Activated CD4-positive, alpha-beta T cell treated with anti-CD3 and anti-CD28 coated beads for 36 hours (primary cell): ENCODE measurements at regions not wholly inside any gene's neighbourhood (a gene's known extent, or its start where the extent isn't known, plus 50 kb on each side); places are given as distances from the start of the nearest gene placed in this dataset.
"Not testable (repeated sequence)": the region's sequence is repeated elsewhere in the genome, so short reads cannot be mapped to it uniquely, and the experiment has no call there.

ENCODE experiments used
- ATAC-seq: fragments of 200-7000 bp; cut with Tn5 transposase; one replicate; pipeline ENCODE4 v1.10.0; 2021; ENCODE audit warnings: mild to moderate bottlenecking, moderate library complexity
- CTCF ChIA-PET: fragments of 350-600 bp; sonication (Branson Sonifier 250); formaldehyde crosslinking; loops from one replicate; lab custom pipeline; 2021; ENCODE audit warnings: antibody characterized with exemption; lab: Charles Lee
- POLR2A ChIA-PET: fragments of 350-600 bp; sonication (Branson Sonifier 250); formaldehyde crosslinking; loops from one replicate; lab custom pipeline; 2021; ENCODE audit warnings: antibody characterized with exemption, inconsistent platforms; lab: Charles Lee
- DNase-seq: peaks from one replicate; pipeline ENCODE4 v3.0.0-alpha.2; 2020
- H3K27ac Mint-ChIP-seq: one replicate; pipeline ENCODE4 v1.8.0; 2021; ENCODE audit warnings: mixed read lengths
- H3K27me3 Mint-ChIP-seq: one replicate; pipeline ENCODE4 v1.8.0; 2021; ENCODE audit warnings: mixed read lengths
- H3K36me3 Mint-ChIP-seq: one replicate; pipeline ENCODE4 v1.8.0; 2021; ENCODE audit warnings: low read depth, mixed read lengths
- H3K4me1 Mint-ChIP-seq: one replicate; pipeline ENCODE4 v1.8.0; 2021; ENCODE audit warnings: mixed read lengths
- H3K4me3 Mint-ChIP-seq: one replicate; pipeline ENCODE4 v1.8.0; 2021; ENCODE audit warnings: mild to moderate bottlenecking, moderate library complexity, mixed read lengths
- H3K9me3 Mint-ChIP-seq: one replicate; pipeline ENCODE4 v1.8.0; 2021; ENCODE audit warnings: low read depth, mixed read lengths
- intact Hi-C, 2 experiments: fragments of 100-400 bp; cut with DNase I in 1 of 2; cut with micrococcal nuclease in 1 of 2; formaldehyde crosslinking; loops; one replicate each; pipeline versions ENCODE4 v1.14.2 to v1.15.1; 2022 to 2024; cut with DNase I, micrococcal nuclease

DNA sequence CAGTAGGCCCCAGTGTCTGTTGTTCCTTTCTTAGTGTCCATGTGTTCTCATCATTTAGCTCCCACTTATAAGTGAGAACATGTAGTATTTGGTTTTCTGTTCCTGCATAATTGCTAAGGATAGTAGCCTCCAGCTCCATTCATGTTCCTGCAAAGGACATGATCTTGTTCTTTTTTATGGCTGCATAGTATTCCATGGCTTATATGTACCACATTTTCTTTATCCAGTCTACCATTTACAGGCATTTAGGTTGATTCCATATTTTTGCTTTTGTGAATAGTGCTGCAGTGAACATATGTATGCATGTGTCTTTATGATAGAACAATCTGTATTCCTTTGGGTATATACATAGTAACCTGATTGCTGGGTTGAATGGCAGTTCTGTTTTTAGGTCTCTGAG, 134.4 kb upstream of the MON1B start:
- H3K4me3 Mint-ChIP-seq, H3K27ac Mint-ChIP-seq, intact Hi-C loops, H3K4me1 Mint-ChIP-seq, ATAC-seq, H3K27me3 Mint-ChIP-seq, H3K9me3 Mint-ChIP-seq, DNase-seq, POLR2A ChIA-PET, H3K36me3 Mint-ChIP-seq: not testable (repeated sequence)
- CTCF ChIA-PET, result interaction anchor here (0.8 kb wide), 1 partner anchor 199 kb away, joined by 4 read pairs; no protein-coding TSS in a partner anchor

DNA sequence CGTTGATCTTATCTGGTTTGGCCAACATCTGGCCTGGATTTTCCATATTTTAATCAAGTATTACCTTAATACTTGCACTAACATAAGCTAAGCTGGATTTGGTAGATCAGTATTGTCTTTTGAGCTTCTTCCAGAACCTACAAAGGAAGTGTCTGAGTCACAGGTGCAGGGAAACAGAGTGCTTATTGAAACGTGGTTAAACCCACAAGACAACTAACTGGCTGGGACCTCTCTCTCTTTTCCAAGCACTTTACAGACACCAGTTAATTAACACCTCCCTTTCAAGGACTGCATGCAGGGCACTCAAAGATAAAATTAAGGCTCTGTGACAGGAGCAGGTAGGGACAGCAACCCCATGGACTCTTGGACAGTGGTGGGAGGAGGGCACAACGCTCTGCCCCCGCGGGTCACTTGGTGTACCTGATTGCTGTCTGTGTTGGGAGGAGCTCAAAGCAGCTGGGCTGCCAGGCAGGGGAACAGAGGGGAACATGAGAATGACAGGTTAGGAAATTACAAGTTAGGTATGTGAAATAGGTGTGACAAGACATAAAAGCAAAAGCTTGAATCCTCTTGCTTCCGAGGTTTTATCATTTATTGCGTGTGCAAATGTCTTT, 133.7 kb upstream of the MON1B start:
- no peak overlapping the region for H3K27ac Mint-ChIP-seq
- no peaks in the 10 kb centered on the region for H3K36me3 Mint-ChIP-seq
- no peaks in the 10 kb centered on the region for H3K4me1 Mint-ChIP-seq
- no peak overlapping the region for H3K4me3 Mint-ChIP-seq
- DNase-seq (no peak), ATAC-seq (no peak)
- ChIA-PET POLR2A (no interaction called here), CTCF (interaction anchor here (0.6 kb wide), 1 partner anchor 1580 kb away, joined by 3 read pairs; no protein-coding TSS in a partner anchor)
- intact Hi-C loops, result no loop called here
- no peaks in the 10 kb centered on the region for H3K9me3 Mint-ChIP-seq
- H3K27me3 Mint-ChIP-seq, result peaks cover 3% of the 10 kb centered on the region

DNA sequence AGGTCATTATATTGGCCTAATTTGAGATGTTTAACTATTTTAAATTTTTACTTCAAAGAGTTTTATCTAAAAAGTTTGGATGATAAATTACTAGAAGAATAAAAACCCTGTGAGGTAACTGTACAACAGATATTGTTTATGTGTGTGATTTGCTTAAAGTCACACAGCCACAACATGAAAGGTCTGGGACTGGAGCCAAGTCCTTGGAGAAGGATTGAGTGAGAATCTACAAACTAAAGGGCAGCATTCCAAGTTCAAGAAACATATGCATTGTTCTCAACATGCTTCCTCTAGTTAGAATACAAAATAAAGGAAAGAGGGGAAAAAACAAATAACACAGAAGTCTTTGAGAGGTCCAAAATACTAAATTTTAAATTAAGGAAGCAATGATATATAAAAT, 131.5 kb upstream of the MON1B start:
- no peaks in the 10 kb centered on the region for H3K9me3 Mint-ChIP-seq
- no peak for DNase-seq
- H3K27me3 Mint-ChIP-seq, result peaks cover 3% of the 10 kb centered on the region
- POLR2A ChIA-PET, result no interaction called here
- no peak for ATAC-seq
- no peak overlapping the region for H3K4me3 Mint-ChIP-seq
- H3K4me1 Mint-ChIP-seq, result no peaks in the 10 kb centered on the region
- intact Hi-C loops, result no loop called here
- no peaks in the 10 kb centered on the region for H3K36me3 Mint-ChIP-seq
- CTCF ChIA-PET, result no interaction called here
- H3K27ac Mint-ChIP-seq, result no peak overlapping the region

DNA sequence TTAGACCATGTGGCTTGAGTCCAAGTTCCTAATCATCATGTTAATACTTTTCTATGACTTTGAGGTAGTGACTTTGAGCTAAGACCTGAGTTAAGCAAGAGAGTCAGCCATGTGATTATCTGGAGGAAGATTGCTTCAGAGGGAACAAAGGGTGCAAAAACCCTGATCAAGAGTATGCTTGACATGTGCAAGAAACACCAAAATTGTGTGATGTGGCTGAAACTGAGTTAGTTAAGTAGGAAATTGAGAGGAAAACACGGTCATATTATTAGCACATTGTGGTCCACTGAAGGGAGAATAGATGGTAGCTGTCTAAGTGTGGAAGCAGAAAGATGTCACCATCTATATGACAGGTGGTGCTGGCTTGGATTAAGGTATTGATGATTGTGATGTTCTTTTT, 130.4 kb upstream of the MON1B start:
- ChIA-PET POLR2A (no interaction called here), CTCF (no interaction called here)
- ATAC-seq, result no peak

DNA sequence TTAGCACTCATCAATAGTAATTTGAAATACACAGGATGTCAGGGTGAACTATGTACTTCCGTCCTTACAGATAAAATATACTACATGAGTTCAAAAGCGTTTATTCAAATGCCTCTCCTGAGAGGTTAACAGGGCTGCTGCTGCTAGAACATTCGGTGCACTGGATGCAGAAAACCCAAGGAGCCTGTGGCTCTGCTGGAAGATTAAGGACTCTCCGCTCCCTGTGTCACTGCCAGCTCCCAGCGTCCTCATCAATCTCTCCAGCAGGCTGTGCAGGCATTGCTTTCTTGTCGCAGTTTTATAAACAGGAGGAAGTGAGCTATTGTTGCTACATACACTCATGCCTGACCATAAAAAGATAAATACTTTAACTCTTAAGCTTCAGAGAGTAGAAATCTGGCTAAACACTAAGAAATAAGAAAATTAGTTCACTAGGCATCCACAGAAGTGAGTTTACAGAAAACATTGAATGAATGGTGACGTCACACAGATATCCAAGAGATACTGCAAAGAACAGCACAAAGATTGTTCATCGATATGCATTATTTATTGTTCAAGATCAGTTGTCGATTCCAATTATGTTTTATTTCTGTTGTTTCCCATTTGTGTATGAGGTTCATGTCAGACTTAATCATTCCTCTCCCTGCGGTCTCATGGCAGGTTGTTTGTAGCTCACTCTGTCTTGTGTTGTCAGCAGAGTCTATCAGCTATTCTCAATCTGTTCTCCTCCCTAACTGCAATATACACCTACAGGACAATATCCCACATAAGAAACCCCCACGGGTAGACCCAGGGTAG, 127.9 kb upstream of the MON1B start:
- H3K27me3 Mint-ChIP-seq, result peaks cover 5% of the 10 kb centered on the region
- H3K36me3 Mint-ChIP-seq, result no peaks in the 10 kb centered on the region
- H3K27ac Mint-ChIP-seq, result no peak overlapping the region
- H3K4me3 Mint-ChIP-seq, result no peak overlapping the region
- intact Hi-C loops, result no loop called here
- no peaks in the 10 kb centered on the region for H3K4me1 Mint-ChIP-seq
- no peak for DNase-seq
- ATAC-seq, result no peak
- ChIA-PET POLR2A (interaction anchor here (0.6 kb wide), 1 partner anchor 125 kb away, joined by 4 read pairs; no protein-coding TSS in a partner anchor), CTCF (no interaction called here)
- H3K9me3 Mint-ChIP-seq, result no peaks in the 10 kb centered on the region

More for the DNA sequence above, 130.4 kb upstream of the MON1B start:
- Mint-ChIP-seq H3K27ac (no peak overlapping the region), H3K36me3 (no peaks in the 10 kb centered on the region), H3K27me3 (peaks cover 3% of the 10 kb centered on the region), H3K9me3 (no peaks in the 10 kb centered on the region), H3K4me3 (no peak overlapping the region), H3K4me1 (no peaks in the 10 kb centered on the region)
- DNase-seq, result no peak
- intact Hi-C loops, result no loop called here

DNA sequence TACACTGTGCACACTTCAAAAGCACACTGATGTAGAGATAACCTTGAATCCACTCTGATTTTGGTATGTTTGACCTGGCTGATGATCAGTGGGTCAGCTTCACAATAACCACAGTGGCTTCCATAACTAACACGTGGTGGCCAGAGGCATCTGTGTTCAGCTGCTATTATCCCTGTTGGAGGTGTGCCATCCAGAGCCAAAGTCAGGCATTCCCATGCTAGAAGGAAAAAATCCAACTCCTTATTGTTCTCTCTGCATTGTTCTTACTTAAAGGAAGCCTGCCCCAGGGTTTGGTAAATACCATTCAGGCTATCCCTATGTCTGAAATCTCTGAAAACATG, 127.3 kb upstream of the MON1B start:
- intact Hi-C loops, result no loop called here
- no peak for ATAC-seq
- no peaks in the 10 kb centered on the region for H3K9me3 Mint-ChIP-seq
- no peak overlapping the region for H3K27ac Mint-ChIP-seq
- no peaks in the 10 kb centered on the region for H3K4me1 Mint-ChIP-seq
- no peak overlapping the region for H3K4me3 Mint-ChIP-seq
- no peak for DNase-seq
- H3K36me3 Mint-ChIP-seq, result no peaks in the 10 kb centered on the region
- ChIA-PET CTCF (no interaction called here), POLR2A (no interaction called here)
- peaks cover 5% of the 10 kb centered on the region for H3K27me3 Mint-ChIP-seq

DNA sequence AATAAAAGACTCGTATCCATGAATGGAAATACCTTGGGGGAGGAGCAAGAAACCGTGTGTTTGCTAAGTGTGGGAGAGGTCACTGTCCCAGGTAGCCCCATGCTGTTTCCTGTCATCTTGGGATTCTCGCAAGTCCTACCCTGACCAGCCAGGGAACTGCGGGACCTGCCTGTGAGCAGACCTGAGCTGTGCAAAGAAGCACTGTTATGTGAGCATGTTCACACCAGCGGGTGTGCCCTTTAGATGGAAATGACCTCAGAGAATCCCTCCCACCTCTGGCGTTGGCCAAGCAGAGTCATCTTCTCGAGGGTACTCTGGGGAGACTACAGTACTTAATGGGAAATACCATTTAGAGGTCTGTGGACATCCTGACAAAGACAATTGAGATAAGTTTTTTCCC, 127.0 kb upstream of the MON1B start:
- H3K9me3 Mint-ChIP-seq, result no peaks in the 10 kb centered on the region

DNA sequence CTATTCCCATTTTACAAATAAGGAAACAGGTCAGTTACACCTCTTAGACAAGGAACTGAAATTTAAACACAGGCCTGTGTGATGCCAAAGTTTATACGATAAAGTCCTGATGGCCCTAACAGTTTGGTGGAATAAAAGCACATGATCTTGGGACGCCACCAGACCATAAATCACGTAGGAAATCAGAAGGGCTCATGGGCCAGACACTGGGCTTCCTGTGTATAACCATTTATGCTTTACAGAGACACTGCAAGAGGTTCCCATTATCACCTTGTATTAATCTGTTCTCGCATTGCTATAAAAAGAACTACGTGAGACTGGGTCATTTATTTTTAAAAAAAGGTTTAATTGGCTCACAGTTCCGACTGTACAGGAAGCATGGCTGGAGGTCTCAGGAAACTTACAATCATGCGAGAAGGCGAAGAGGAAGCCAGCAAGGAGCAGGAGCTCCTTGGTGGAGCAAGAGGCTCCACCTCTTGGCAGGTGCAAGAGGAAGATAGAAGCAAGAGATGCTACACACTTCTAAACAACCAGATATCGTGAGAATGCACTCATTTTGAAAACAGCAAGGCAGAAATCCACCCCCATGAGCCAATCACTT, 124.0 kb upstream of the MON1B start:
- ChIA-PET CTCF (no interaction called here), POLR2A (no interaction called here)
- H3K36me3 Mint-ChIP-seq, result no peaks in the 10 kb centered on the region
- no peaks in the 10 kb centered on the region for H3K4me1 Mint-ChIP-seq
- H3K4me3 Mint-ChIP-seq, result no peak overlapping the region
- peaks cover 7% of the 10 kb centered on the region for H3K27me3 Mint-ChIP-seq
- DNase-seq (no peak), ATAC-seq (no peak)
- no peaks in the 10 kb centered on the region for H3K9me3 Mint-ChIP-seq
- intact Hi-C loops, result no loop called here
- H3K27ac Mint-ChIP-seq, result no peak overlapping the region

More for the DNA sequence above, 127.0 kb upstream of the MON1B start:
- POLR2A ChIA-PET, result no interaction called here
- ATAC-seq, result no peak
- Mint-ChIP-seq H3K27me3 (peaks cover 7% of the 10 kb centered on the region), H3K4me1 (no peaks in the 10 kb centered on the region), H3K36me3 (no peaks in the 10 kb centered on the region), H3K4me3 (no peak overlapping the region), H3K27ac (no peak overlapping the region)
- CTCF ChIA-PET, result no interaction called here
- no peak for DNase-seq
- intact Hi-C loops, result no loop called here

DNA sequence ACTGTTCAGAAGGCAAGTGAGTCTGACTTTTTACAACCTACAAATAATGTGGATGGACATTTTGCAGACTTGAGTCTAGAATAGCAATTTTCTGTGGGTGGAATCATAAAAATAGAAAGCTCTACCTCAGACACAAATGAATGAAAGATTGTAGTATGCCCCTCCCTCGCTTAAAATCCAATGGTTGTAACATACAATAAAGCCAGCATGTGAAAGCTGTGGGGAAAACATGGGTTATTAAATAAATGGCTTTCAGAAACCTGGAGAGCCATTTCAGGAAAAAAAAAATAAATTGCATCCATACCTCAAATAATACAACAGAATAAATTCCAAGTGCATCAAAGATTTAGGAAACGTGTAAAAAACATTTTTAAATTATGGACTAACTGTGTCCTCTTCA, 123.1 kb upstream of the MON1B start:
- Mint-ChIP-seq H3K27me3 (peaks cover 7% of the 10 kb centered on the region), H3K4me1 (no peaks in the 10 kb centered on the region), H3K4me3 (no peak overlapping the region), H3K27ac (no peak overlapping the region), H3K36me3 (no peaks in the 10 kb centered on the region), H3K9me3 (no peaks in the 10 kb centered on the region)
- no peak for DNase-seq
- ATAC-seq, result no peak
- ChIA-PET POLR2A (no interaction called here), CTCF (no interaction called here)
- intact Hi-C loops, result no loop called here

DNA sequence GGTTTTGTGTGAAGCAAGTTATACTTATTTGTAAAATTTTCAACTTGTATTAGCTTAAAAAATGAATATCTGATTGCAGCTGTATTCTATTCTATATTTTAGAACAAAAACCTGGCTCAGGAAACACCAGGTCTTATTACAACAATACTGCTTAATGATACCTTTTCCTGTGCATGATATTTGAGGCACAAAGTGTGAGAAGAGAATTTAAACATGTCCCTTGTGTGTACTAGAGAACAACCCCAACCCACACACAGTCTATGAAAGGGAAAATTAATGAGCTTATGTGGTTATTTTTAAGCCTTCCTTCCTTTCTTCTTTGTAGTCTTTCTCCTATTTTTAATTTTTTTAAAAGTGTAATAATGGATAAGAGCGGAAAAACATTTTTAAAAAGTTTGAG, 122.6 kb upstream of the MON1B start:
- no peaks in the 10 kb centered on the region for H3K4me1 Mint-ChIP-seq
- intact Hi-C loops, result no loop called here
- POLR2A ChIA-PET, result no interaction called here
- H3K36me3 Mint-ChIP-seq, result no peaks in the 10 kb centered on the region
- CTCF ChIA-PET, result no interaction called here
- no peak overlapping the region for H3K4me3 Mint-ChIP-seq
- peaks cover 7% of the 10 kb centered on the region for H3K27me3 Mint-ChIP-seq
- H3K27ac Mint-ChIP-seq, result no peak overlapping the region
- DNase-seq, result no peak
- no peak for ATAC-seq
- no peaks in the 10 kb centered on the region for H3K9me3 Mint-ChIP-seq

DNA sequence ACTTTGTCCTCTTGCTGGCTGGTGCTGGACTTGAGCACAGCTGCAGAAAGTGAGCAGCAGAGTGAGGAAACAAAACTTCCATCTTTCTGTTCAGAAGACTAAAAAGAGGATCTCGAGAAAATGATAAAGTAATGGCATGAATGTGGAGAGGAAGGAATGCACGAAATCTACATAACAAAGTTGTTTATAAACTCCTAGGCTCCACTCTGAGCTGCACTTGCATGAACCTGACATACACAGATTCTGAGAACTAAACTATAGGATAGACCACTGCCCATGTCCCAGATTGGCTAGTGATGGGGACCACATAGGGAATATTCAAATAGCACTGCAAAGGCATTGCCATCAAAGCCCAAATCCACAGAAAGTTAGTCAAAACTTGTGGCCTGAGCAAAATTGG, 121.1 kb upstream of the MON1B start:
- Mint-ChIP-seq H3K4me3 (no peak overlapping the region), H3K4me1 (no peaks in the 10 kb centered on the region), H3K36me3 (no peaks in the 10 kb centered on the region), H3K9me3 (no peaks in the 10 kb centered on the region), H3K27me3 (peaks cover 7% of the 10 kb centered on the region), H3K27ac (no peak overlapping the region)
- intact Hi-C loops, result no loop called here
- ATAC-seq (no peak), DNase-seq (no peak)
- CTCF ChIA-PET, result no interaction called here
- POLR2A ChIA-PET, result no interaction called here

DNA sequence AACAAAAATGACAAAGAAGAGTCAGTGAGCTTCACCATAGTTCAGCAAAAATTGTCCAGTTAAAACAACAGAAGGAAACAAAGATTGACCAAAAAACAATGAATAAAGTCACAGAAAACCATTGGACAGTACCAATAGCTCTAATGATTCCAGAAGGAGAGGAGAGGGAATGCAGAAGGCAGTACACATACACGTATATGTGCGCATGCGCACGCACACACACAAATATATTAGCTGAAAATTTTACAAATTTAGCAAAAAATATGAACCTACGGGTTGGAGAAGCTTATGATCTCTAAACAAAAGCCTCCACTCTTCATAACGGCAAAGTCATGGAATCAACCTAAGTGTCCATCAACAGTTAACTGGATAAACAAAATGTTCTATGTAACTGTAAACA, 120.3 kb upstream of the MON1B start:
- no peak overlapping the region for H3K27ac Mint-ChIP-seq
- intact Hi-C loops, result no loop called here
- H3K36me3 Mint-ChIP-seq, result no peaks in the 10 kb centered on the region
- no peaks in the 10 kb centered on the region for H3K4me1 Mint-ChIP-seq
- CTCF ChIA-PET, result no interaction called here
- DNase-seq (no peak), ATAC-seq (no peak)
- POLR2A ChIA-PET, result interaction anchor here (0.6 kb wide), 1 partner anchor 1166 kb away, joined by 3 read pairs; no protein-coding TSS in a partner anchor
- H3K9me3 Mint-ChIP-seq, result no peaks in the 10 kb centered on the region
- no peak overlapping the region for H3K4me3 Mint-ChIP-seq
- H3K27me3 Mint-ChIP-seq, result peaks cover 7% of the 10 kb centered on the region
